ENCODE measurements at regions not wholly inside any gene's neighbourhood (a gene's known extent, or its start where the extent isn't known, plus 50 kb on each side); places are given as distances from the start of the nearest gene placed in this dataset.

- Histone ChIP-seq H3K9ac (ENCODE audit: low read depth, low read length) (no peak overlapping the region), H3K79me1 (ENCODE audit: low read depth in 1 of 2, low read length in 2 of 2) (no peaks in the 10 kb centered on the region), H3K9me1 (ENCODE audit: insufficient read depth, low read length) (no peaks in the 10 kb centered on the region), H3K4me3 (ENCODE audit: insufficient read depth, low read depth, low read length) (no peak overlapping the region), H3K36me3 (ENCODE audit: control insufficient read depth, insufficient read depth, low read length) (no peaks in the 10 kb centered on the region), H2BK5ac (ENCODE audit: low read depth, low read length, poor library complexity, severe bottlenecking) (no peak overlapping the region), H4K8ac (ENCODE audit: low read depth in 2 of 2, low read length in 2 of 2) (no peak overlapping the region), H3K23ac (ENCODE audit: low read depth, low read length) (no peak overlapping the region), H4K5ac (ENCODE audit: low read depth, low read length) (no peak overlapping the region), H2AK5ac (ENCODE audit: low read depth, low read length) (no peak overlapping the region), H2AK9ac (replicated peaks; ENCODE audit: low read depth, low read length, poor library complexity) (no peak overlapping the region), H3K27ac (ENCODE audit: insufficient read depth, low read length) (no peak overlapping the region), H4K91ac (ENCODE audit: insufficient read depth, low read depth, low read length) (no peak overlapping the region), H3K27me3 (ENCODE audit: control insufficient read depth, insufficient read depth, low read length) (no peaks in the 10 kb centered on the region), H3K14ac (replicated peaks; ENCODE audit: low read depth, low read length) (no peak overlapping the region), H3K56ac (ENCODE audit: extremely low read depth, insufficient read depth, low read length) (no peak overlapping the region), H4K20me1 (ENCODE audit: insufficient read depth, low read length) (no peaks in the 10 kb centered on the region), H3K18ac (ENCODE audit: low read depth, low read length) (no peak overlapping the region), H2AFZ (replicated peaks; ENCODE audit: low read length, poor library complexity) (no peak overlapping the region), H3K4me1 (ENCODE audit: control insufficient read depth, insufficient read depth, low read length) (no peaks in the 10 kb centered on the region), H2BK120ac (ENCODE audit: low read depth, low read length) (no peak overlapping the region), H2BK15ac (ENCODE audit: low read depth, low read length) (no peak overlapping the region), H2BK20ac (ENCODE audit: low read depth, low read length) (no peak overlapping the region), H3K4me2 (ENCODE audit: low read depth, low read length) (no peak overlapping the region), H3K9me3 (ENCODE audit: control insufficient read depth, insufficient read depth, low read length) (peaks cover 3% of the 10 kb centered on the region; the same call in 1 of the 2 replicates), H3K4ac (ENCODE audit: low read depth, low read length) (no peak overlapping the region)
- ChIA-PET CTCF (interaction anchor here (1.4 kb wide), 1 partner anchor 11 kb away, joined by 3 read pairs; no protein-coding TSS in a partner anchor), POLR2A (ENCODE audit: unreplicated experiment) (no interaction called here)
- TF ChIP-seq NFE2L2 (IDR thresholded peaks at IDR 0.05; ENCODE audit: low read depth, low read length): no peak
- TF ChIP-seq CEBPB (IDR thresholded peaks at IDR 0.05; ENCODE audit: low read depth, low read length): no peak
- TF ChIP-seq RFX5 (IDR thresholded peaks at IDR 0.05; ENCODE audit: low read depth, low read length): no peak
- no peak for TF ChIP-seq RAD21 (IDR thresholded peaks at IDR 0.05; ENCODE audit: low read length)
- TF ChIP-seq CHD1 (IDR thresholded peaks at IDR 0.05; ENCODE audit: low read depth, low read length): no peak
- TF ChIP-seq, protein P1, sequence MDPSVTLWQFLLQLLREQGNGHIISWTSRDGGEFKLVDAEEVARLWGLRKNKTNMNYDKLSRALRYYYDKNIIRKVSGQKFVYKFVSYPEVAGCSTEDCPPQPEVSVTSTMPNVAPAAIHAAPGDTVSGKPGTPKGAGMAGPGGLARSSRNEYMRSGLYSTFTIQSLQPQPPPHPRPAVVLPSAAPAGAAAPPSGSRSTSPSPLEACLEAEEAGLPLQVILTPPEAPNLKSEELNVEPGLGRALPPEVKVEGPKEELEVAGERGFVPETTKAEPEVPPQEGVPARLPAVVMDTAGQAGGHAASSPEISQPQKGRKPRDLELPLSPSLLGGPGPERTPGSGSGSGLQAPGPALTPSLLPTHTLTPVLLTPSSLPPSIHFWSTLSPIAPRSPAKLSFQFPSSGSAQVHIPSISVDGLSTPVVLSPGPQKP (IDR thresholded peaks at IDR 0.05; ENCODE audit: borderline replicate concordance, low read depth, low read length): no peak
- no peak for TF ChIP-seq MAZ (IDR thresholded peaks at IDR 0.05; ENCODE audit: borderline replicate concordance, low read depth, low read length)
- TF ChIP-seq POLR2A (IDR thresholded peaks at IDR 0.05; ENCODE audit: low read depth, low read length): no peak
- TF ChIP-seq, protein P2, sequence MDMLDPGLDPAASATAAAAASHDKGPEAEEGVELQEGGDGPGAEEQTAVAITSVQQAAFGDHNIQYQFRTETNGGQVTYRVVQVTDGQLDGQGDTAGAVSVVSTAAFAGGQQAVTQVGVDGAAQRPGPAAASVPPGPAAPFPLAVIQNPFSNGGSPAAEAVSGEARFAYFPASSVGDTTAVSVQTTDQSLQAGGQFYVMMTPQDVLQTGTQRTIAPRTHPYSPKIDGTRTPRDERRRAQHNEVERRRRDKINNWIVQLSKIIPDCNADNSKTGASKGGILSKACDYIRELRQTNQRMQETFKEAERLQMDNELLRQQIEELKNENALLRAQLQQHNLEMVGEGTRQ (IDR thresholded peaks at IDR 0.05; ENCODE audit: low read depth, low read length): no peak
- no peak for TF ChIP-seq SMC3 (IDR thresholded peaks at IDR 0.05; ENCODE audit: low read depth, low read length)
- TF ChIP-seq MXI1 (IDR thresholded peaks at IDR 0.05; ENCODE audit: borderline replicate concordance, low read depth, low read length): no peak
- no peak for TF ChIP-seq BHLHE40 (IDR thresholded peaks at IDR 0.05; ENCODE audit: low read depth, low read length)
- intact Hi-C loops (cut with micrococcal nuclease) (no loop called here), dilution Hi-C loops (cut with HindIII; ENCODE audit: low sequenced_read_pairs, unreplicated experiment) (no loop called here), in situ Hi-C loops (cut with MboI; ENCODE audit: low sequenced_read_pairs) (no loop called here)
- ATAC-seq (ENCODE audit: low read depth) (no peak), DNase-seq (no peak)
- WGBS, 2 experiments (ENCODE audit: extremely low coverage in 2 of 2, insufficient read length in 1 of 2): no CpG with 5 or more reads among the region's 2 CpGs
- no TSS peak for BruUV-seq (replicated peaks)
These were observed 114.1 kb upstream of the CHL1 start for GRCh38 chr3:82508-82907.
